Suprapubic skin (tissue), 4 donors: ENCODE measurements at regions not wholly inside any gene's neighbourhood (a gene's known extent, or its start where the extent isn't known, plus 50 kb on each side); places are given as distances from the start of the nearest gene placed in this dataset.

ENCODE experiments used
- EP300 ChIP-seq: sonication (generic); formaldehyde crosslinking; IDR thresholded peaks from one replicate; pipeline ENCODE4 v1.6.1; 2017; ENCODE audit warnings: antibody characterized with exemption
- POLR2A ChIP-seq, 2 donors: fragments of 450-650 bp; IDR thresholded peaks; one replicate each; pipeline ENCODE4 v1.6.1; 2017; ENCODE audit warnings: antibody characterized with exemption in 2 of 2, mild to moderate bottlenecking in 2 of 2, moderate library complexity in 2 of 2
- POLR2AphosphoS5 ChIP-seq, 3 donors: sonication (generic); formaldehyde crosslinking; IDR thresholded peaks; one replicate each; pipeline ENCODE4 v1.6.1; 2017; ENCODE audit warnings: antibody characterized with exemption in 3 of 3
- TF ChIP-seq, protein P1 (sequence below), 2 donors: fragments of 200-600 bp in 1 of 2; fragments of 450-650 bp in 1 of 2; sonication (generic) in 1 of 2; IDR thresholded peaks; one replicate each; pipeline ENCODE4 v1.5.1; 2016 to 2019; ENCODE audit warnings: antibody characterized with exemption in 2 of 2, mild to moderate bottlenecking in 1 of 2, moderate library complexity in 1 of 2

DNA sequence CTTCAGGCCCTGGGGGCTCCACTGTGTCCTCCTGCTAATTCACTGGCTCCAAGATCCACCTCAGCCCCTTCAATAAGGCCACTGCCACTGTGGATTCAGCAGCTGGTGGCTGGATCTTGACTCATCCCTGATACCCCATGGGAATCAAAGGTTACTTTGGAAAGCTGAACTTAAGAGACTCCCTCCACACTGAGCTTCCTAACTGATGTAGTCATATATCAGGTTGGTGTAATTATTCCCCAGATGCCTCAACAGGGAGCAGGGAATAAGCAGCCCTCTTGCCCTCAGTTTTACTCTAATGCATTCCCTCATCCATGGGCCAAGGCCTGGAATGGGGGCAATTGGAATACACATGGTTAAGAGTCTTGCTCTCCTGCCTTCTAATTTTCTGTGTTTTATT, 164.6 kb downstream of the FASLG start:
- TF ChIP-seq, protein P1, sequence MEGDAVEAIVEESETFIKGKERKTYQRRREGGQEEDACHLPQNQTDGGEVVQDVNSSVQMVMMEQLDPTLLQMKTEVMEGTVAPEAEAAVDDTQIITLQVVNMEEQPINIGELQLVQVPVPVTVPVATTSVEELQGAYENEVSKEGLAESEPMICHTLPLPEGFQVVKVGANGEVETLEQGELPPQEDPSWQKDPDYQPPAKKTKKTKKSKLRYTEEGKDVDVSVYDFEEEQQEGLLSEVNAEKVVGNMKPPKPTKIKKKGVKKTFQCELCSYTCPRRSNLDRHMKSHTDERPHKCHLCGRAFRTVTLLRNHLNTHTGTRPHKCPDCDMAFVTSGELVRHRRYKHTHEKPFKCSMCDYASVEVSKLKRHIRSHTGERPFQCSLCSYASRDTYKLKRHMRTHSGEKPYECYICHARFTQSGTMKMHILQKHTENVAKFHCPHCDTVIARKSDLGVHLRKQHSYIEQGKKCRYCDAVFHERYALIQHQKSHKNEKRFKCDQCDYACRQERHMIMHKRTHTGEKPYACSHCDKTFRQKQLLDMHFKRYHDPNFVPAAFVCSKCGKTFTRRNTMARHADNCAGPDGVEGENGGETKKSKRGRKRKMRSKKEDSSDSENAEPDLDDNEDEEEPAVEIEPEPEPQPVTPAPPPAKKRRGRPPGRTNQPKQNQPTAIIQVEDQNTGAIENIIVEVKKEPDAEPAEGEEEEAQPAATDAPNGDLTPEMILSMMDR (IDR thresholded peaks at IDR 0.05) = no peak
- no peak for TF ChIP-seq EP300
- no peak for TF ChIP-seq POLR2A (IDR thresholded peaks at IDR 0.05)
- no peak for TF ChIP-seq POLR2AphosphoS5 (IDR thresholded peaks at IDR 0.05)
